K562 (cell line): ENCODE measurements at regions not wholly inside any gene's neighbourhood (a gene's known extent, or its start where the extent isn't known, plus 50 kb on each side); places are given as distances from the start of the nearest gene placed in this dataset.

Experiments
- ATAC-seq: fragments of 200-7000 bp; cut with Tn5 transposase; 3 replicates; pipeline ENCODE4 v1.9.1; 2020; ENCODE audit warnings: moderate library complexity
- BruUV-seq: library from RNA; stranded (reverse); fragments of 400-500 nt; replicated peaks from 2 replicates; lab custom pipeline; 2021; lab: Mats Ljungman, UMichigan
- CTCF ChIA-PET: fragments of 300-600 bp; formaldehyde crosslinking; extraction: SDS; loops from one replicate; lab custom pipeline; 2021; ENCODE audit warnings: low intra/inter-chr PET ratio; lab: Yijun Ruan, JAX
- POLR2A ChIA-PET: fragments of 300-600, 350-650 bp; sonication (Branson Sonifier 250); formaldehyde crosslinking; extraction: SDS; loops from one replicate; lab custom pipeline; 2021; ENCODE audit warnings: antibody characterized with exemption, inconsistent platforms; lab: Yijun Ruan, JAX
- DNase-seq, 4 experiments: peaks; one replicate each; pipeline versions ENCODE4 v3.0.0 to v3.0.0-alpha.2; 2011 to 2018; ENCODE audit warnings: low spot score in 3 of 4, mixed read lengths in 3 of 4; ENCODE audit errors: extremely low read depth in 1 of 4
- FAIRE-seq: peaks from 2 replicates; lab custom pipeline; 2011; peaks lifted over from hg19 to GRCh38; lab: Jason Lieb, UNC
- H2AFZ ChIP-seq: 2 replicates; pipeline ENCODE4 v1.6.0; 2011; ENCODE audit warnings: low read depth, low read length, control low read depth, inconsistent platforms
- H3K27ac ChIP-seq: fragments of 200-600 bp; 3 replicates; pipeline ENCODE4 v1.8.0; 2011; ENCODE audit warnings: low read depth, mild to moderate bottlenecking, control low read depth, inconsistent platforms, low read length, moderate library complexity, mixed read lengths; ENCODE audit errors: extremely low read depth
- H3K27me3 ChIP-seq, 2 experiments: fragments of 300-600 bp in 1 of 2; 2 replicates in 1 of 2; 3 replicates in 1 of 2; pipeline versions ENCODE4 v1.6.0 to v1.8.0; 2011; ENCODE audit warnings: inconsistent platforms in 2 of 2, low read length in 2 of 2, mild to moderate bottlenecking in 1 of 2, mixed read lengths in 1 of 2, moderate library complexity in 1 of 2; ENCODE audit not compliant: control insufficient read depth in 2 of 2, insufficient read depth in 2 of 2
- H3K36me3 ChIP-seq: fragments of 300-600 bp; 3 replicates; pipeline ENCODE4 v1.8.0; 2011; ENCODE audit warnings: mild to moderate bottlenecking, low read length, inconsistent platforms; ENCODE audit not compliant: control insufficient read depth, insufficient read depth
- H3K4me1 ChIP-seq, 2 experiments: fragments of 200-600 bp in 1 of 2; replicated peaks in 1 of 2; 2 replicates in 1 of 2; 3 replicates in 1 of 2; pipeline versions ENCODE4 v1.5.1 to v1.8.0; 2011; ENCODE audit warnings: inconsistent platforms in 2 of 2, low read length in 2 of 2, mild to moderate bottlenecking in 1 of 2, mixed read lengths in 1 of 2, moderate library complexity in 1 of 2; ENCODE audit not compliant: control insufficient read depth in 2 of 2, insufficient read depth in 2 of 2
- H3K4me2 ChIP-seq: 2 replicates; pipeline ENCODE4 v1.6.1; 2011; ENCODE audit warnings: low read length, control low read depth, inconsistent platforms, mixed read lengths; ENCODE audit not compliant: insufficient read depth
- H3K4me3 ChIP-seq: fragments of 200-600 bp; sonication (generic), shearing (Covaris generic); 2 replicates; pipeline ENCODE4 v1.5.1; 2016; ENCODE audit warnings: control low read depth, inconsistent platforms
- H3K79me2 ChIP-seq: fragments of 200-600 bp; 3 replicates; pipeline ENCODE4 v1.8.0; 2011; ENCODE audit warnings: low read length, inconsistent platforms; ENCODE audit not compliant: control insufficient read depth, insufficient read depth
- H3K9ac ChIP-seq, 2 experiments: 2 replicates each; pipeline versions ENCODE4 v1.6.0 to v1.6.1; 2011; ENCODE audit warnings: low read depth in 2 of 2, low read length in 2 of 2, control low read depth in 1 of 2, inconsistent platforms in 1 of 2, mild to moderate bottlenecking in 1 of 2, mixed read lengths in 1 of 2; ENCODE audit not compliant: insufficient read depth in 1 of 2
- H3K9me1 ChIP-seq: one replicate; pipeline ENCODE4 v1.6.0; 2011; ENCODE audit warnings: inconsistent platforms, mild to moderate bottlenecking, low read length, moderate library complexity; ENCODE audit not compliant: control insufficient read depth, insufficient read depth
- H3K9me3 ChIP-seq: replicated peaks from 2 replicates; pipeline ENCODE4 v1.5.1; 2011; ENCODE audit warnings: low read depth, low read length, inconsistent platforms; ENCODE audit not compliant: control insufficient read depth, insufficient read depth
- H4K20me1 ChIP-seq: replicated peaks from 2 replicates; pipeline ENCODE4 v1.6.1; 2011; ENCODE audit warnings: low read length, inconsistent platforms, mixed read lengths; ENCODE audit not compliant: control insufficient read depth, insufficient read depth
- BRF1 ChIP-seq: IDR thresholded peaks from 3 replicates; pipeline ENCODE4 v1.6.1; 2011; ENCODE audit warnings: borderline replicate concordance, mild to moderate bottlenecking; ENCODE audit not compliant: insufficient read length; ENCODE audit errors: extremely low read depth
- CEBPB ChIP-seq: fragments of 450-650 bp; IDR thresholded peaks from 2 replicates; pipeline ENCODE4 v1.6.1; 2016; ENCODE audit warnings: missing genetic modification characterization, missing compliant biosample characterization
- E2F6 ChIP-seq, 2 experiments: IDR thresholded peaks; 2 replicates each; pipeline ENCODE4 v1.6.1; 2011; ENCODE audit warnings: borderline replicate concordance in 1 of 2, control low read depth in 1 of 2, low read depth in 1 of 2, low read length in 1 of 2, mild to moderate bottlenecking in 1 of 2, mixed read lengths in 1 of 2, moderate library complexity in 1 of 2; ENCODE audit not compliant: insufficient read depth in 1 of 2, insufficient read length in 1 of 2, poor library complexity in 1 of 2, severe bottlenecking in 1 of 2; ENCODE audit errors: extremely low read depth in 1 of 2
- HDGF ChIP-seq: fragments of 450-650 bp; IDR thresholded peaks from 2 replicates; pipeline ENCODE4 v1.6.1; 2016
- IRF9 ChIP-seq: fragments of 450-650 bp; IDR thresholded peaks from 2 replicates; pipeline ENCODE4 v1.6.1; 2016; ENCODE audit warnings: missing biosample characterization, missing genetic modification characterization
- MGA ChIP-seq: fragments of 450-650 bp; IDR thresholded peaks from 2 replicates; pipeline ENCODE4 v1.6.1; 2016; ENCODE audit warnings: mild to moderate bottlenecking, moderate library complexity
- WGBS: fragments of 100-300 bp; shearing (Covaris generic); methylation state at CpG from one replicate; pipeline ENCODE4 v1.1.6; 2016; ENCODE audit warnings: low coverage, mixed read lengths; ENCODE audit not compliant: insufficient coverage; ENCODE audit errors: missing lambda C conversion rate; 5-methylcytosine and 5-hydroxymethylcytosine counted together
- in situ Hi-C: fragments of 300-500 bp; cut with MboI; formaldehyde crosslinking; loops from 4 replicates; pipeline ENCODE4 v1.15.0; 2018; ENCODE audit warnings: inconsistent platforms, mixed read lengths
- intact Hi-C: fragments of 100-400 bp; cut with micrococcal nuclease; formaldehyde crosslinking; loops from 2 replicates; pipeline ENCODE4 v1.14.2; 2022

- intact Hi-C loops (no loop called here), in situ Hi-C loops (no loop called here)
- H3K36me3 ChIP-seq, result no peaks in the 10 kb centered on the region
- 0% methylated on average over 5 of the region's 5 CpGs for WGBS
- no peak overlapping the region for H3K9ac ChIP-seq
- no peak for FAIRE-seq
- H3K79me2 ChIP-seq, result no peaks in the 10 kb centered on the region
- H3K9me3 ChIP-seq, result no peaks in the 10 kb centered on the region
- H3K9me1 ChIP-seq, result no peaks in the 10 kb centered on the region
- no peak for DNase-seq
- no peak for ATAC-seq
- no peak overlapping the region for H2AFZ ChIP-seq
- H4K20me1 ChIP-seq, result no peaks in the 10 kb centered on the region
- no peak overlapping the region for H3K4me2 ChIP-seq
- no TSS peak for BruUV-seq
- no peaks in the 10 kb centered on the region; a peak in 1 of 5 replicates for H3K4me1 ChIP-seq
- H3K27me3 ChIP-seq, result peaks cover 10 to 27% of the 10 kb centered on the region in 2 experiments; a peak in 3 of 5 replicates
- ChIA-PET POLR2A (no interaction called here), CTCF (no interaction called here)
- no peak overlapping the region for H3K27ac ChIP-seq
- H3K4me3 ChIP-seq, result no peak overlapping the region
- TF ChIP-seq HDGF, result no peak
- TF ChIP-seq MGA, result no peak
- 0 out of 2 replicates have a peak, but pooled peaks have one; percentile 22 for TF ChIP-seq IRF9 (tag)
- no peak for TF ChIP-seq BRF1
- peak; percentile 64; the same call in 1 of the 2 replicates for TF ChIP-seq CEBPB (tag)
- TF ChIP-seq E2F6 (IDR thresholded peaks at IDR 0.05; ENCODE audit: borderline replicate concordance in 1 of 2, extremely low read depth in 1 of 2, insufficient read depth in 1 of 2, insufficient read length in 1 of 2, low read depth in 1 of 2, low read length in 1 of 2, poor library complexity in 1 of 2, severe bottlenecking in 1 of 2), result no peak
Measured at GRCh38 chr5:109253262-109253661, 156.5 kb downstream of the PJA2 start.
